ENCODE measurements at regions not wholly inside any gene's neighbourhood (a gene's known extent, or its start where the extent isn't known, plus 50 kb on each side); places are given as distances from the start of the nearest gene placed in this dataset.

DNA sequence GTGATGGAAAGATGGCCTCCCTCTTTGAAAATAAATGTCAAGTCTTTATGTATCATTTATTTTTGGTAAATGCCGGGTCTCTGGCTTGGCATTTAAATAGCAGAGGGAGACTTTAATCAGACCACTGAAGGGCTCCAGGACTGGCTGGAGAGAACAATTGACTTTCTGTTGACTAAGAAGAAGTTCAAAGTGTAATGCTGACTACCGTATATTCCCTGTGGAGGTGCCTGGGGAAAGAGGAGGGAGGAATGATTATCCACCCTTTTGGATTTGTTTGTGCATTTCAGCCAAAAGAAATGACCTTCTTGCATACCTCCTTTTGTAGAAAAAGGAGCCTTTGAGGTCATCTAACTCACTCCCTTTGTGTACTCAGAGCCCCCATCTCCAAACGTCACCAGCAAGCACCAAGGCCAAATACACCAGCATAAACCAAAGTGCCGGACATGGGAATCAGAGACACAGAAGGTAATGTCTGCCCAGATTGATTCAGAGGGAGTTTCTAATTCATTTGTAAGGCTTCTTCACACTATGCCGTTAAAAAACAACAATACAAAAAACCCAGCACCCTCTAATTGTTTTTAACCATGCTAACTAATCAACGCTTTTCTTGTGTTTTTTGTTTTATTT lies 75.2 kb downstream of the PRLHR start:
- TF ChIP-seq, protein P1, sequence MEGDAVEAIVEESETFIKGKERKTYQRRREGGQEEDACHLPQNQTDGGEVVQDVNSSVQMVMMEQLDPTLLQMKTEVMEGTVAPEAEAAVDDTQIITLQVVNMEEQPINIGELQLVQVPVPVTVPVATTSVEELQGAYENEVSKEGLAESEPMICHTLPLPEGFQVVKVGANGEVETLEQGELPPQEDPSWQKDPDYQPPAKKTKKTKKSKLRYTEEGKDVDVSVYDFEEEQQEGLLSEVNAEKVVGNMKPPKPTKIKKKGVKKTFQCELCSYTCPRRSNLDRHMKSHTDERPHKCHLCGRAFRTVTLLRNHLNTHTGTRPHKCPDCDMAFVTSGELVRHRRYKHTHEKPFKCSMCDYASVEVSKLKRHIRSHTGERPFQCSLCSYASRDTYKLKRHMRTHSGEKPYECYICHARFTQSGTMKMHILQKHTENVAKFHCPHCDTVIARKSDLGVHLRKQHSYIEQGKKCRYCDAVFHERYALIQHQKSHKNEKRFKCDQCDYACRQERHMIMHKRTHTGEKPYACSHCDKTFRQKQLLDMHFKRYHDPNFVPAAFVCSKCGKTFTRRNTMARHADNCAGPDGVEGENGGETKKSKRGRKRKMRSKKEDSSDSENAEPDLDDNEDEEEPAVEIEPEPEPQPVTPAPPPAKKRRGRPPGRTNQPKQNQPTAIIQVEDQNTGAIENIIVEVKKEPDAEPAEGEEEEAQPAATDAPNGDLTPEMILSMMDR (IDR thresholded peaks at IDR 0.05) = no peak
- TF ChIP-seq POLR2A (IDR thresholded peaks at IDR 0.05) = no peak

Data from heart left ventricle (tissue), 13 donors.